Endodermal cell (in vitro differentiated cells): ENCODE measurements at regions not wholly inside any gene's neighbourhood (a gene's known extent, or its start where the extent isn't known, plus 50 kb on each side); places are given as distances from the start of the nearest gene placed in this dataset.

Source experiments
- DNase-seq: peaks from one replicate; pipeline ENCODE4 v3.0.0-alpha.2; 2017
- H3K27ac ChIP-seq: 2 replicates; pipeline ENCODE4 v1.5.1; 2013; ENCODE audit warnings: mild to moderate bottlenecking, low read depth, low read length, moderate library complexity
- H3K27me3 ChIP-seq: 2 replicates; pipeline ENCODE4 v1.6.1; 2013; ENCODE audit warnings: mild to moderate bottlenecking, low read length, moderate library complexity; ENCODE audit not compliant: insufficient read depth, control insufficient read depth, poor library complexity, severe bottlenecking
- H3K36me3 ChIP-seq: 2 replicates; pipeline ENCODE4 v1.7.0; 2013; ENCODE audit warnings: mild to moderate bottlenecking, low read length, moderate library complexity; ENCODE audit not compliant: control insufficient read depth, insufficient read depth
- H3K4me1 ChIP-seq: one replicate; pipeline ENCODE4 v1.7.0; 2013; ENCODE audit warnings: low read length; ENCODE audit not compliant: control insufficient read depth, insufficient read depth
- H3K4me3 ChIP-seq: 2 replicates; pipeline ENCODE4 v1.5.1; 2013; ENCODE audit warnings: mild to moderate bottlenecking, low read length, moderate library complexity
- H3K9ac ChIP-seq: 2 replicates; pipeline ENCODE4 v1.6.1; 2013; ENCODE audit warnings: mild to moderate bottlenecking, low read length, moderate library complexity; ENCODE audit not compliant: poor library complexity, severe bottlenecking; ENCODE audit errors: extremely low read depth
- H3K9me3 ChIP-seq: 2 replicates; pipeline ENCODE4 v1.6.1; 2013; ENCODE audit warnings: mild to moderate bottlenecking, low read length, moderate library complexity; ENCODE audit not compliant: control insufficient read depth
- H3K27ac Mint-ChIP-seq: 2 replicates; pipeline ENCODE4 v1.8.0; 2020; ENCODE audit warnings: mixed read lengths
- H3K27me3 Mint-ChIP-seq: 2 replicates; pipeline ENCODE4 v1.8.0; 2021; ENCODE audit warnings: mild to moderate bottlenecking, mixed read lengths; ENCODE audit not compliant: insufficient read depth
- H3K36me3 Mint-ChIP-seq: 2 replicates; pipeline ENCODE4 v1.8.0; 2020; ENCODE audit warnings: low read depth, mixed read lengths
- H3K4me1 Mint-ChIP-seq: 2 replicates; pipeline ENCODE4 v1.8.0; 2020; ENCODE audit warnings: mixed read lengths
- H3K4me3 Mint-ChIP-seq: 2 replicates; pipeline ENCODE4 v1.8.0; 2020; ENCODE audit warnings: mild to moderate bottlenecking, moderate library complexity, mixed read lengths
- H3K9me3 Mint-ChIP-seq: 2 replicates; pipeline ENCODE4 v1.8.0; 2020; ENCODE audit warnings: mild to moderate bottlenecking, mixed read lengths
- WGBS, 2 experiments: methylation state at CpG; one replicate each; pipeline versions ENCODE4 v1.1.5 to v1.1.7; 2013; ENCODE audit warnings: missing lambda C conversion rate in 2 of 2, mixed read lengths in 1 of 2; ENCODE audit not compliant: insufficient coverage in 1 of 2, insufficient read length in 1 of 2; 5-methylcytosine and 5-hydroxymethylcytosine counted together
- TF ChIP-seq, protein P1 (sequence below): fragments of 200-600 bp; sonication (generic); conservative IDR thresholded peaks from 2 replicates; pipeline ENCODE4 v1.5.0; 2021; ENCODE audit warnings: antibody characterized with exemption, mild to moderate bottlenecking

DNA sequence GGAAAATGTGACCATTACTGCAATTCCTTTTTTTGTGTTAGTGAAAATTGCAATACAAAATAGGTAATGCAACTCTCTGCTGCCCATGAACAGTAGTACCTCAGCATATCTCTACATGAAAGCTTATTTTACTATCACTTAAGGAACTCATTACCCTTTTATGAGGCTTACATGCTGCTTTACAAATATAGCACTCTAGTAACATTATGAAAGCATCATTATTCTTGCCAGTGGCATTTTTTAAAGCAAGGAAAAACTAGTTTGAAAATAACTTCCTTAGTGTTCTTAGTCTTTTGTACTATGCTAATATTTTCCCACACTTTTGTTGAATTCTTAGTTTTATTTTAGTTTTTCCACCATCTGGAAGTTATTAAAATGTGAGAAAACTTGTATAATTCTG lies 797.3 kb upstream of the ARRDC3 start:
- Mint-ChIP-seq H3K9me3 (no peaks in the 10 kb centered on the region), H3K27me3 (no peaks in the 10 kb centered on the region), H3K36me3 (no peaks in the 10 kb centered on the region), H3K4me1 (no peaks in the 10 kb centered on the region), H3K27ac (no peak overlapping the region), H3K4me3 (no peak overlapping the region)
- no peaks in the 10 kb centered on the region for H3K27me3 ChIP-seq
- H3K27ac ChIP-seq, result no peak overlapping the region
- TF ChIP-seq, protein P1, sequence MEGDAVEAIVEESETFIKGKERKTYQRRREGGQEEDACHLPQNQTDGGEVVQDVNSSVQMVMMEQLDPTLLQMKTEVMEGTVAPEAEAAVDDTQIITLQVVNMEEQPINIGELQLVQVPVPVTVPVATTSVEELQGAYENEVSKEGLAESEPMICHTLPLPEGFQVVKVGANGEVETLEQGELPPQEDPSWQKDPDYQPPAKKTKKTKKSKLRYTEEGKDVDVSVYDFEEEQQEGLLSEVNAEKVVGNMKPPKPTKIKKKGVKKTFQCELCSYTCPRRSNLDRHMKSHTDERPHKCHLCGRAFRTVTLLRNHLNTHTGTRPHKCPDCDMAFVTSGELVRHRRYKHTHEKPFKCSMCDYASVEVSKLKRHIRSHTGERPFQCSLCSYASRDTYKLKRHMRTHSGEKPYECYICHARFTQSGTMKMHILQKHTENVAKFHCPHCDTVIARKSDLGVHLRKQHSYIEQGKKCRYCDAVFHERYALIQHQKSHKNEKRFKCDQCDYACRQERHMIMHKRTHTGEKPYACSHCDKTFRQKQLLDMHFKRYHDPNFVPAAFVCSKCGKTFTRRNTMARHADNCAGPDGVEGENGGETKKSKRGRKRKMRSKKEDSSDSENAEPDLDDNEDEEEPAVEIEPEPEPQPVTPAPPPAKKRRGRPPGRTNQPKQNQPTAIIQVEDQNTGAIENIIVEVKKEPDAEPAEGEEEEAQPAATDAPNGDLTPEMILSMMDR, result no peak
- H3K4me3 ChIP-seq, result no peak overlapping the region
- no peaks in the 10 kb centered on the region for H3K36me3 ChIP-seq
- H3K9me3 ChIP-seq, result no peaks in the 10 kb centered on the region
- no peak for DNase-seq
- H3K9ac ChIP-seq, result no peak overlapping the region
- no peaks in the 10 kb centered on the region for H3K4me1 ChIP-seq

DNA sequence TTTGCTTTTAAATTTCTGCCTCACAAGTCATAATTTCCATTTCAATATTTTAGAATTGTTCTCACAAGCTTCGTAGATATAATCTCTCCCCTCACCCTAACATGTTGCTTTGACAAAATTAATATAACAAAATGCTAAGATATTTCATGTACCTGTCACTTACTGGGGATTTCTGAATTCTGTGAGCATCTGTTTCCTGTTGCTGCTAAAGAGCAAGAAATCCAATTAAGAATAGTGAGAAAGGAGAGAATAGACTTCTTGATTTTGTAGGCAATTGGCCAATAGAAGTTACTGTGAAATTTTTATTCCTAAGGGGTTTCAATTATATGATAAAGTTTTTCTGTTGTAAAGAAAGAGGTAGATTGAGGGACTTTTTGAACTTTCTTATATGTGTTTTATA lies 796.5 kb upstream of the ARRDC3 start:
- no peak overlapping the region for H3K27ac ChIP-seq
- H3K36me3 ChIP-seq, result no peaks in the 10 kb centered on the region
- Mint-ChIP-seq H3K27ac (no peak overlapping the region), H3K9me3 (no peaks in the 10 kb centered on the region), H3K4me3 (no peak overlapping the region), H3K27me3 (no peaks in the 10 kb centered on the region), H3K36me3 (no peaks in the 10 kb centered on the region), H3K4me1 (no peaks in the 10 kb centered on the region)
- no peak overlapping the region for H3K4me3 ChIP-seq
- no peak overlapping the region for H3K9ac ChIP-seq
- no peaks in the 10 kb centered on the region for H3K9me3 ChIP-seq
- DNase-seq, result no peak
- no peaks in the 10 kb centered on the region for H3K27me3 ChIP-seq
- TF ChIP-seq, protein P1, result no peak
- 89 to 100% methylated on average over 1 of the region's 1 CpG for WGBS, 2 experiments
- H3K4me1 ChIP-seq, result no peaks in the 10 kb centered on the region

DNA sequence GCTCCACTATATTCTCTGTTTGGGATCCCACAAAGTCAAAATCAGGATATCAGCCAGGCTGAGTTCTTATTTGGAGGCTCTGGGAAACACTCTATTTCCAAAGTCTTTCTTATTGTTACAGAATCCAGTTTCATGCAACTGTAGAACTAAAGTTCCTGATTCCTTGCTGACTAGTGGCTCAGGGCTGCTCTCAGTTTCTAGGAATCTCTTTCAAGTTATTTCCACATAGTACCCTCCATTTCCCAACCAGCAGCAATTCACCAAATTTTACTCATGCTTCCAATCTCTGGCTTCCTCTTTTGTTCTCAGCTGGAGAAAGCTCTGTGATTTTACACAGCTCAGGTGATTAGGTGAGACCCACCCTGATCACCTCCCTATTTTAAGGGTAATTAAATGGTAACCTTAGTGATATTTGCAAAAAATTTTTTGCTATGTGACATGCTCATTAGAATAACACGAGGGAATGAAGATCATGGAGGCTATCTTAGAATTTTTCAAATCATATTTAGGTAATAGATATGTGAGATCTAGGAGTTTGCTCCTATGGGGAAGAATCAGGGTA lies 794.9 kb upstream of the ARRDC3 start:
- WGBS, 2 experiments, result 77% methylated on average over 1 of the region's 1 CpG; no CpG with 5 or more reads in 1 of the 2 experiments
- DNase-seq, result no peak
- Mint-ChIP-seq H3K9me3 (no peaks in the 10 kb centered on the region), H3K27ac (no peak overlapping the region), H3K4me1 (no peaks in the 10 kb centered on the region), H3K36me3 (no peaks in the 10 kb centered on the region), H3K27me3 (no peaks in the 10 kb centered on the region), H3K4me3 (no peak overlapping the region)
- no peaks in the 10 kb centered on the region for H3K9me3 ChIP-seq
- H3K36me3 ChIP-seq, result no peaks in the 10 kb centered on the region
- H3K4me3 ChIP-seq, result no peak overlapping the region
- no peak overlapping the region for H3K9ac ChIP-seq
- TF ChIP-seq, protein P1, result no peak
- H3K27ac ChIP-seq, result no peak overlapping the region
- no peaks in the 10 kb centered on the region for H3K27me3 ChIP-seq
- H3K4me1 ChIP-seq, result no peaks in the 10 kb centered on the region
